ENCODE measurements at regions not wholly inside any gene's neighbourhood (a gene's known extent, or its start where the extent isn't known, plus 50 kb on each side); places are given as distances from the start of the nearest gene placed in this dataset.
A peak's percentile ranks its signal among the peaks of the same experiment; 100 is the strongest.

GRCh38 chr12:93972411-93973208 lies 175.8 kb upstream of the PLXNC1 start:
- Histone ChIP-seq H3K4me1 (ENCODE audit: control insufficient read depth in 3 of 3, insufficient read depth in 2 of 3, low read depth in 1 of 3, low read length in 2 of 3) (peaks cover 0 to 10% (median 0%) of the 10 kb centered on the region in 3 donors), H3K27me3 (ENCODE audit: control insufficient read depth in 3 of 3, insufficient read depth in 3 of 3, low read length in 3 of 3) (no peaks in the 10 kb centered on the region), H3K4me3 (ENCODE audit: low read depth in 1 of 3, low read length in 3 of 3) (no peak overlapping the region), H3K36me3 (ENCODE audit: control insufficient read depth in 3 of 3, insufficient read depth in 2 of 3, low read depth in 1 of 3, low read length in 3 of 3) (no peaks in the 10 kb centered on the region), H3K27ac (ENCODE audit: low read depth in 1 of 3, low read length in 2 of 3) (no peak overlapping the region), H3K9me3 (ENCODE audit: control insufficient read depth in 2 of 2, insufficient read depth in 1 of 2, low read depth in 1 of 2, low read length in 1 of 2) (peaks cover 0 to 11% of the 10 kb centered on the region in 2 donors)
- FAIRE-seq (no peak), DNase-seq (no peak)
- WGBS, 3 donors, result 88 to 92% (median 88%) methylated on average over 8 of the region's 8 CpGs

DNA sequence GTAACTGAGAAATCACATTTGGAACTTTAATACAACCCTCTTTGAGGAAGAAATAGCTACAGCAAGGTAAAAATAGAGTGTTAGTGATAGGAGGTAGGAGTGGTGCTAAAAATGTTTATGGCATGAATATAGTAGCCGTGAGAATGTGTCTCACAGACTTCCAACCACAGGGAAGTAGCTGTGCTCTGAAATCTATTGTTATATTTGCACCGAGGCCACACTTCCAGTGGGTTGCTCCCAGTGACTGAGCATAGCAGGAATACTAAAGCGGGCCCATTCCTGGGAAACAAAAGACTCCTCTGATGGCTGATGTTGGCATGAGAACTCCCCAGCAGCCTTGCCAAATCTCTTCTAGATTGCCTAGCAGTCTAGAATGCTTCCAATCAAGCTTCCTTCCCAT lies 174.1 kb upstream of the PLXNC1 start:
- Histone ChIP-seq H3K4me3 (ENCODE audit: low read depth in 1 of 3, low read length in 3 of 3) (no peak overlapping the region), H3K27me3 (ENCODE audit: control insufficient read depth in 3 of 3, insufficient read depth in 3 of 3, low read length in 3 of 3) (no peaks in the 10 kb centered on the region), H3K27ac (ENCODE audit: low read depth in 1 of 3, low read length in 2 of 3) (no peak overlapping the region), H3K36me3 (ENCODE audit: control insufficient read depth in 3 of 3, insufficient read depth in 2 of 3, low read depth in 1 of 3, low read length in 3 of 3) (no peaks in the 10 kb centered on the region), H3K9me3 (ENCODE audit: control insufficient read depth in 2 of 2, insufficient read depth in 1 of 2, low read depth in 1 of 2, low read length in 1 of 2) (peaks cover 0 to 11% of the 10 kb centered on the region in 2 donors), H3K4me1 (ENCODE audit: control insufficient read depth in 3 of 3, insufficient read depth in 2 of 3, low read depth in 1 of 3, low read length in 2 of 3) (peaks cover 0 to 10% (median 0%) of the 10 kb centered on the region in 3 donors)
- FAIRE-seq (no peak), DNase-seq (no peak)
- WGBS, 3 donors, result 88 to 93% (median 92%) methylated on average over 3 of the region's 3 CpGs

- 49 to 82% (median 78%) methylated on average over 2 of the region's 2 CpGs for WGBS, 3 donors
- Histone ChIP-seq H3K4me3 (ENCODE audit: low read depth in 1 of 3, low read length in 3 of 3) (no peak overlapping the region), H3K9me3 (ENCODE audit: control insufficient read depth in 2 of 2, insufficient read depth in 1 of 2, low read depth in 1 of 2, low read length in 1 of 2) (peaks cover 0 to 10% of the 10 kb centered on the region in 2 donors), H3K27ac (ENCODE audit: low read depth in 1 of 3, low read length in 2 of 3) (no peak overlapping the region), H3K36me3 (ENCODE audit: control insufficient read depth in 3 of 3, insufficient read depth in 2 of 3, low read depth in 1 of 3, low read length in 3 of 3) (no peaks in the 10 kb centered on the region), H3K4me1 (ENCODE audit: control insufficient read depth in 3 of 3, insufficient read depth in 2 of 3, low read depth in 1 of 3, low read length in 2 of 3) (peaks cover 0 to 10% (median 0%) of the 10 kb centered on the region in 3 donors), H3K27me3 (ENCODE audit: control insufficient read depth in 3 of 3, insufficient read depth in 3 of 3, low read length in 3 of 3) (no peaks in the 10 kb centered on the region)
- no peak for DNase-seq
- no peak for FAIRE-seq
Measured at GRCh38 chr12:93976024-93976423, 172.4 kb upstream of the PLXNC1 start.

DNA sequence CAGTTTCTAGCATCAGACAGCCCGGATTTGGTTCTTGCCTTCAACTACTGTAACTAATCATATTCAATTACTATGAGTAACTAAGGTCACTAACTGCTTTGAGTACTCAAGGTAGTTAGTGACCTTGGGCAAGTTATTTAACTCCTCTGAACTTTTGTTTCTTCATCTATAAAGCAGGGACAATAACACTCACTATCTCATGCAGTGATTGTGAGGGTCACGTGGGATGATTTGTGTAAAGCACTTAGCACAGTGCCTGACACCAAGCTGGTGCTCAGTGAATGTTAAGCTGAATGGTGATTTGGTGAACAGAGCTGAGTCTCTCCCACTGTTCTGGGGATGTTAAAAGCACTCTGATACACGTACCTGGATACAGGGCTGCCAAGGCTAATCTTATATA lies 171.3 kb upstream of the PLXNC1 start:
- H3K36me3 ChIP-seq (ENCODE audit: control insufficient read depth in 3 of 3, insufficient read depth in 2 of 3, low read depth in 1 of 3, low read length in 3 of 3), result no peaks in the 10 kb centered on the region
- 38 to 73% (median 55%) methylated on average over 3 of the region's 3 CpGs for WGBS, 3 donors
- no peak for FAIRE-seq

DNA sequence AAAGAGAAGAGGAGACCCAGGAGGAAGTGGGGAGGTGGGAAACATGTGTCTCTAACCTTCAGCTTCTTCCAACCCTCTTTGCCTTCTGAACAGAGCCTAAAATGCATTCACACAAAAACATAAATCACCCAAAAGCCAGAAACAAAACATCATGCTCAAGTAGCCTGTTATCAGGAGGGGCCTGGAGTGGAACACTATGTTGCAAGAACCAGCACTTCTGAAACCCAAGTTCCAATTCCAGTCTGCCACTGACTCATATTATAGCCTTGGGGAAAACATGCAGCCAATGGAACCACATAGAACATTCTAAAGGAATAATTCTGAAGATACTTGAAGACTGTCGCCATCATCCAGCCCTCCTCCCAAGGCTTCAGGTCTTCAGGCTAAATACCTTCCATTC lies 169.8 kb upstream of the PLXNC1 start:
- 93 to 100% (median 100%) methylated on average over 1 of the region's 1 CpG for WGBS, 3 donors

More for the DNA sequence above, 171.3 kb upstream of the PLXNC1 start:
- H3K9me3 ChIP-seq (ENCODE audit: control insufficient read depth in 2 of 2, insufficient read depth in 1 of 2, low read depth in 1 of 2, low read length in 1 of 2), result peaks cover 0 to 4% of the 10 kb centered on the region in 2 donors
- no peak overlapping the region for H3K4me3 ChIP-seq (ENCODE audit: low read depth in 1 of 3, low read length in 3 of 3)
- H3K4me1 ChIP-seq (ENCODE audit: control insufficient read depth in 3 of 3, insufficient read depth in 2 of 3, low read depth in 1 of 3, low read length in 2 of 3), result peaks cover 0 to 10% (median 0%) of the 10 kb centered on the region in 3 donors
- H3K27me3 ChIP-seq (ENCODE audit: control insufficient read depth in 3 of 3, insufficient read depth in 3 of 3, low read length in 3 of 3), result no peaks in the 10 kb centered on the region
- DNase-seq, result peak; percentile 63 to 64
- no peak overlapping the region for H3K27ac ChIP-seq (ENCODE audit: low read depth in 1 of 3, low read length in 2 of 3)

GRCh38 chr12:93979189-93979588 lies 169.2 kb upstream of the PLXNC1 start:
- H3K27ac ChIP-seq (ENCODE audit: low read depth in 1 of 3, low read length in 2 of 3), result no peak overlapping the region
- no peak overlapping the region for H3K4me3 ChIP-seq (ENCODE audit: low read depth in 1 of 3, low read length in 3 of 3)
- no peaks in the 10 kb centered on the region for H3K27me3 ChIP-seq (ENCODE audit: control insufficient read depth in 3 of 3, insufficient read depth in 3 of 3, low read length in 3 of 3)
- peak; percentile 56 to 72 for DNase-seq
- no peaks in the 10 kb centered on the region for H3K9me3 ChIP-seq (ENCODE audit: control insufficient read depth in 2 of 2, insufficient read depth in 1 of 2, low read depth in 1 of 2, low read length in 1 of 2)
- FAIRE-seq, result no peak
- 52 to 57% (median 55%) methylated on average over 2 of the region's 2 CpGs for WGBS, 3 donors
- peaks cover 0 to 10% (median 0%) of the 10 kb centered on the region in 3 donors for H3K4me1 ChIP-seq (ENCODE audit: control insufficient read depth in 3 of 3, insufficient read depth in 2 of 3, low read depth in 1 of 3, low read length in 2 of 3)
- H3K36me3 ChIP-seq (ENCODE audit: control insufficient read depth in 3 of 3, insufficient read depth in 2 of 3, low read depth in 1 of 3, low read length in 3 of 3), result no peaks in the 10 kb centered on the region

More for the DNA sequence above, 169.8 kb upstream of the PLXNC1 start:
- no peaks in the 10 kb centered on the region for H3K27me3 ChIP-seq (ENCODE audit: control insufficient read depth in 3 of 3, insufficient read depth in 3 of 3, low read length in 3 of 3)
- no peak overlapping the region for H3K27ac ChIP-seq (ENCODE audit: low read depth in 1 of 3, low read length in 2 of 3)
- H3K4me3 ChIP-seq (ENCODE audit: low read depth in 1 of 3, low read length in 3 of 3), result no peak overlapping the region
- FAIRE-seq (no peak), DNase-seq (peak; percentile 16 to 36)
- H3K4me1 ChIP-seq (ENCODE audit: control insufficient read depth in 3 of 3, insufficient read depth in 2 of 3, low read depth in 1 of 3, low read length in 2 of 3), result peaks cover 0 to 10% (median 0%) of the 10 kb centered on the region in 3 donors
- H3K36me3 ChIP-seq (ENCODE audit: control insufficient read depth in 3 of 3, insufficient read depth in 2 of 3, low read depth in 1 of 3, low read length in 3 of 3), result no peaks in the 10 kb centered on the region
- no peaks in the 10 kb centered on the region for H3K9me3 ChIP-seq (ENCODE audit: control insufficient read depth in 2 of 2, insufficient read depth in 1 of 2, low read depth in 1 of 2, low read length in 1 of 2)

- no peak overlapping the region for H3K4me3 ChIP-seq (ENCODE audit: low read depth in 1 of 3, low read length in 3 of 3)
- H3K4me1 ChIP-seq (ENCODE audit: control insufficient read depth in 3 of 3, insufficient read depth in 2 of 3, low read depth in 1 of 3, low read length in 2 of 3), result peaks cover 0 to 10% (median 0%) of the 10 kb centered on the region in 3 donors
- H3K27ac ChIP-seq (ENCODE audit: low read depth in 1 of 3, low read length in 2 of 3), result no peak overlapping the region
- 80 to 89% (median 86%) methylated on average over 3 of the region's 3 CpGs for WGBS, 3 donors
- no peaks in the 10 kb centered on the region for H3K9me3 ChIP-seq (ENCODE audit: control insufficient read depth in 2 of 2, insufficient read depth in 1 of 2, low read depth in 1 of 2, low read length in 1 of 2)
- no peak for FAIRE-seq
- no peaks in the 10 kb centered on the region for H3K36me3 ChIP-seq (ENCODE audit: control insufficient read depth in 3 of 3, insufficient read depth in 2 of 3, low read depth in 1 of 3, low read length in 3 of 3)
- H3K27me3 ChIP-seq (ENCODE audit: control insufficient read depth in 3 of 3, insufficient read depth in 3 of 3, low read length in 3 of 3), result no peaks in the 10 kb centered on the region
- DNase-seq, result no peak
Measured at GRCh38 chr12:93980711-93981110, 167.7 kb upstream of the PLXNC1 start.

DNA sequence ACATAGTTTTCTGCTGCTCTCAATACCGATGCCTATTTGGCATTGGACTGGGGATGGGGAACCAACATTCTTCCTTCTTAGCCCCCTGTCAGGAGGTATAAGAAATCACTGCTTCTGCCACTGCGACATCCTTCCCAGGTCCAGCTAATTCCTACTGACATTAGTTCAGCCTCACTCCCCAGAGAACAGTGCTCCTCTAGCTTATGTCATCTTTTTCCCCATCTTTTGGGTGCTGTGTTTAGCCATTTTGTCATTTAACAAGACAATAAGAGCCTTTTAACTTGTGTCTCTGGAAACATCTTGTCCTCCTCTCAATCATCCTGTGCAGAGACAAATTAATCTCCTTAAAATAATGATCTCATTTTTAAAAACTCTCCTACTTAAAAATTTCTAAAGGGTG lies 167.0 kb upstream of the PLXNC1 start:
- no peak for FAIRE-seq
- H3K36me3 ChIP-seq (ENCODE audit: control insufficient read depth in 3 of 3, insufficient read depth in 2 of 3, low read depth in 1 of 3, low read length in 3 of 3), result no peaks in the 10 kb centered on the region
- H3K9me3 ChIP-seq (ENCODE audit: control insufficient read depth in 2 of 2, insufficient read depth in 1 of 2, low read depth in 1 of 2, low read length in 1 of 2), result no peaks in the 10 kb centered on the region
- H3K27me3 ChIP-seq (ENCODE audit: control insufficient read depth in 3 of 3, insufficient read depth in 3 of 3, low read length in 3 of 3), result no peaks in the 10 kb centered on the region
- 90 to 94% (median 92%) methylated on average over 2 of the region's 2 CpGs for WGBS, 3 donors
- H3K4me1 ChIP-seq (ENCODE audit: control insufficient read depth in 3 of 3, insufficient read depth in 2 of 3, low read depth in 1 of 3, low read length in 2 of 3), result peaks cover 0 to 5% (median 0%) of the 10 kb centered on the region in 3 donors
- no peak for DNase-seq
- H3K27ac ChIP-seq (ENCODE audit: low read depth in 1 of 3, low read length in 2 of 3), result no peak overlapping the region
- no peak overlapping the region for H3K4me3 ChIP-seq (ENCODE audit: low read depth in 1 of 3, low read length in 3 of 3)

Data from small intestine (tissue), 7 donors.